ENCODE measurements at regions not wholly inside any gene's neighbourhood (a gene's known extent, or its start where the extent isn't known, plus 50 kb on each side); places are given as distances from the start of the nearest gene placed in this dataset.

GRCh38 chr10:108078263-108078662, 913.8 kb upstream of the SORCS1 start:
- WGBS, 3 donors = 73 to 74% (median 74%) methylated on average over 2 of the region's 2 CpGs
- no peak for DNase-seq
- H3K4me1 ChIP-seq (ENCODE audit: insufficient read depth) = no peaks in the 10 kb centered on the region
- no peaks in the 10 kb centered on the region for H3K36me3 ChIP-seq
- TF ChIP-seq POLR2A (IDR thresholded peaks at IDR 0.05) = no peak
- TF ChIP-seq EP300 (IDR thresholded peaks at IDR 0.05) = no peak
- no peak for TF ChIP-seq CTCF (IDR thresholded peaks at IDR 0.05)
- H3K27ac ChIP-seq = no peak overlapping the region
- intact Hi-C loops (cut with DNase I) = no loop called here
- no peaks in the 10 kb centered on the region for H3K9me3 ChIP-seq
- no peak overlapping the region for H3K4me3 ChIP-seq
- H3K27me3 ChIP-seq = no peaks in the 10 kb centered on the region

DNA sequence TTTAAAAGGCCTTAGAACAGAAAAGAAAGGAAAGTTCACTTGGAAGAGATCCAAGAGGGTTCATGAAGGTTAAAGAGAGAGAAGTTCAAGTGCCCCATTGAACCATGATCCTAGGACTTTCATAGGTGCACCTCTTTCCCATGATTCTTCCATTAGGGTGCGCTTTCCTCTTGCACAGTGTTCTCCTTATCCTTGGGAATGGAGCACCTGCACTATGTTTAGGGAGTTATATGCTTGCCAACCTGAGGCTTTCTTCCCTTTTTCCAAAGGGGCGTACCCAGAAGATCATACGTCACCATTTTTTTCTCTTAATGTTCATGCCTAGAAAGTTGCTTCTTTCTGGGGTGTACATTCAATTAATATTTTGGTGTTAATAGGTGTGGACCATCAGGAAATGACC, 908.0 kb upstream of the SORCS1 start:
- intact Hi-C loops (cut with DNase I) = no loop called here
- H3K27me3 ChIP-seq = no peaks in the 10 kb centered on the region
- TF ChIP-seq EP300 (IDR thresholded peaks at IDR 0.05) (no peak), CTCF (IDR thresholded peaks at IDR 0.05) (no peak), POLR2A (IDR thresholded peaks at IDR 0.05) (no peak)
- WGBS, 3 donors = 87 to 93% (median 92%) methylated on average over 3 of the region's 3 CpGs
- no peak for DNase-seq
- no peaks in the 10 kb centered on the region for H3K36me3 ChIP-seq
- no peaks in the 10 kb centered on the region for H3K4me1 ChIP-seq (ENCODE audit: insufficient read depth)
- H3K27ac ChIP-seq = no peak overlapping the region
- no peaks in the 10 kb centered on the region for H3K9me3 ChIP-seq
- H3K4me3 ChIP-seq = no peak overlapping the region

- no peaks in the 10 kb centered on the region for H3K36me3 ChIP-seq
- H3K27ac ChIP-seq = no peak overlapping the region
- 34 to 53% (median 35%) methylated on average over 2 of the region's 2 CpGs for WGBS, 3 donors
- intact Hi-C loops (cut with DNase I) = no loop called here
- no peaks in the 10 kb centered on the region for H3K27me3 ChIP-seq
- no peaks in the 10 kb centered on the region for H3K9me3 ChIP-seq
- no peaks in the 10 kb centered on the region for H3K4me1 ChIP-seq (ENCODE audit: insufficient read depth)
- TF ChIP-seq CTCF (IDR thresholded peaks at IDR 0.05) = no peak
- no peak for DNase-seq
- no peak overlapping the region for H3K4me3 ChIP-seq
Observed at GRCh38 chr10:108070789-108071188, 906.3 kb upstream of the SORCS1 start.

GRCh38 chr10:108069096-108069495, 904.6 kb upstream of the SORCS1 start:
- H3K27me3 ChIP-seq = no peaks in the 10 kb centered on the region
- 86 to 88% (median 87%) methylated on average over 1 of the region's 1 CpG for WGBS, 3 donors
- H3K9me3 ChIP-seq = no peaks in the 10 kb centered on the region
- no peaks in the 10 kb centered on the region for H3K36me3 ChIP-seq
- no peak overlapping the region for H3K27ac ChIP-seq
- intact Hi-C loops (cut with DNase I) = no loop called here
- H3K4me1 ChIP-seq (ENCODE audit: insufficient read depth) = no peaks in the 10 kb centered on the region
- TF ChIP-seq POLR2A (IDR thresholded peaks at IDR 0.05) = no peak
- no peak for TF ChIP-seq CTCF (IDR thresholded peaks at IDR 0.05)
- TF ChIP-seq EP300 (IDR thresholded peaks at IDR 0.05) = no peak
- no peak overlapping the region for H3K4me3 ChIP-seq
- DNase-seq = no peak

GRCh38 chr10:108064746-108065260, 900.3 kb upstream of the SORCS1 start:
- DNase-seq = no peak
- intact Hi-C loops (cut with DNase I) = no loop called here
- Histone ChIP-seq H3K4me1 (ENCODE audit: insufficient read depth) (no peaks in the 10 kb centered on the region), H3K4me3 (no peak overlapping the region), H3K36me3 (no peaks in the 10 kb centered on the region), H3K9me3 (no peaks in the 10 kb centered on the region), H3K27me3 (no peaks in the 10 kb centered on the region), H3K27ac (no peak overlapping the region)
- TF ChIP-seq CTCF (IDR thresholded peaks at IDR 0.05) (no peak), POLR2A (IDR thresholded peaks at IDR 0.05) (no peak), EP300 (IDR thresholded peaks at IDR 0.05) (no peak)

Measured in ovary (tissue), 7 donors.